ENCODE measurements at regions not wholly inside any gene's neighbourhood (a gene's known extent, or its start where the extent isn't known, plus 50 kb on each side); places are given as distances from the start of the nearest gene placed in this dataset.

GRCh38 chr9:95627802-95628201 is 111.0 kb upstream of the PTCH1 start:
- ATAC-seq: no peak
- no peak for FAIRE-seq
- H3K9ac ChIP-seq (ENCODE audit: insufficient read depth in 1 of 2, low read depth in 2 of 2, low read length in 2 of 2): no peak overlapping the region
- TF ChIP-seq ADNP (tag; IDR thresholded peaks at IDR 0.05) (no peak), JUNB (CRISPR knock-in tag; conservative IDR thresholded peaks at IDR 0.05) (no peak), BRD9 (IDR thresholded peaks at IDR 0.05; ENCODE audit: low read depth, partially characterized antibody) (no peak), CXXC5 (CRISPR knock-in tag; IDR thresholded peaks at IDR 0.05) (no peak), PBX2 (CRISPR knock-in tag; IDR thresholded peaks at IDR 0.05; ENCODE audit: low read depth) (peak; percentile 8; the same call in 1 of the 2 replicates), PBX2 (tag; conservative IDR thresholded peaks at IDR 0.05; ENCODE audit: low read depth) (no peak), IRF9 (tag; IDR thresholded peaks at IDR 0.05) (no peak), HMG20B (CRISPR knock-in tag; IDR thresholded peaks at IDR 0.05) (no peak)

More at GRCh38 chr9:95627802-95628201, 111.0 kb upstream of the PTCH1 start:
- no peaks in the 10 kb centered on the region for H3K9me1 ChIP-seq (ENCODE audit: control insufficient read depth, insufficient read depth, low read length)
- ChIA-PET POLR2A (interaction anchor here (0.6 to 1.0 kb wide), 2 partner anchors 20 to 1508 kb away, joined by 3 read pairs; no protein-coding TSS in a partner anchor), CTCF (ENCODE audit: low intra/inter-chr PET ratio) (no interaction called here)
- no peaks in the 10 kb centered on the region for H3K9me3 ChIP-seq (replicated peaks; ENCODE audit: control insufficient read depth, insufficient read depth, low read depth, low read length)
- no peaks in the 10 kb centered on the region for H3K79me2 ChIP-seq (ENCODE audit: control insufficient read depth, insufficient read depth, low read length)
- no peaks in the 10 kb centered on the region for H3K36me3 ChIP-seq (ENCODE audit: control insufficient read depth, insufficient read depth, low read length)
- in situ Hi-C loops (cut with MboI) (no loop called here), intact Hi-C loops (cut with micrococcal nuclease) (no loop called here)
- no peak overlapping the region for H3K4me3 ChIP-seq
- peaks cover 0 to 7% of the 10 kb centered on the region in 2 experiments; a peak in 2 of 5 replicates for H3K4me1 ChIP-seq (replicated peaks in 1 of 2; ENCODE audit: control insufficient read depth in 2 of 2, insufficient read depth in 2 of 2, low read length in 2 of 2)
- no peak overlapping the region for H3K27ac ChIP-seq (ENCODE audit: extremely low read depth, low read depth, low read length)
- DNase-seq (ENCODE audit: extremely low read depth in 1 of 4, low spot score in 3 of 4): no peak
- H2AFZ ChIP-seq (ENCODE audit: low read depth, low read length): no peak overlapping the region
- BruUV-seq (replicated peaks): no TSS peak
- H4K20me1 ChIP-seq (replicated peaks; ENCODE audit: control insufficient read depth, insufficient read depth, low read length): no peaks in the 10 kb centered on the region; the same call in 1 of the 2 replicates
- no peak overlapping the region for H3K4me2 ChIP-seq (ENCODE audit: insufficient read depth, low read length)
- 7% methylated on average over 8 of the region's 8 CpGs for WGBS (ENCODE audit: insufficient coverage, low coverage, missing lambda C conversion rate)
- H3K27me3 ChIP-seq (ENCODE audit: control insufficient read depth in 2 of 2, insufficient read depth in 2 of 2, low read length in 2 of 2): peaks cover 24 to 45% of the 10 kb centered on the region in 2 experiments; a peak in 4 of 5 replicates

Measured in K562 (cell line).